ENCODE measurements at regions not wholly inside any gene's neighbourhood (a gene's known extent, or its start where the extent isn't known, plus 50 kb on each side); places are given as distances from the start of the nearest gene placed in this dataset.
"Not testable (repeated sequence)": the region's sequence is repeated elsewhere in the genome, so short reads cannot be mapped to it uniquely, and the experiment has no call there.

- TF ChIP-seq EZH2 (IDR thresholded peaks at IDR 0.05; ENCODE audit: low read length, unreplicated experiment) (no peak), EZH2phosphoT487 (IDR thresholded peaks at IDR 0.05; ENCODE audit: borderline replicate concordance, low read length) (no peak), CTCF (conservative IDR thresholded peaks at IDR 0.05; ENCODE audit: low read depth, low read length) (no peak)
- POLR2A ChIA-PET (ENCODE audit: unreplicated experiment), result no interaction called here
- Histone ChIP-seq H3K79me2 (ENCODE audit: low read length) (no peaks in the 10 kb centered on the region), H3K9me3 (ENCODE audit: low read length) (no peaks in the 10 kb centered on the region), H3K4me1 (ENCODE audit: insufficient read depth, low read length) (no peaks in the 10 kb centered on the region), H3K4me3 (ENCODE audit: low read length) (no peak overlapping the region), H4K20me1 (ENCODE audit: low read length) (no peaks in the 10 kb centered on the region), H3K27ac (ENCODE audit: low read length) (no peak overlapping the region), H3K27me3 (ENCODE audit: low read length) (no peaks in the 10 kb centered on the region), H3K36me3 (ENCODE audit: low read depth, low read length) (no peaks in the 10 kb centered on the region), H3F3A (ENCODE audit: low read length, unreplicated experiment) (no peaks in the 10 kb centered on the region), H3K4me2 (ENCODE audit: low read length) (no peak overlapping the region), H3K9ac (ENCODE audit: low read length) (no peak overlapping the region), H3K9me2 (replicated peaks; ENCODE audit: low read length) (no peaks in the 10 kb centered on the region), H2AFZ (ENCODE audit: low read length) (no peak overlapping the region)
- no peak for DNase-seq
- intact Hi-C loops (cut with micrococcal nuclease), result no loop called here
- no peak for ATAC-seq
- CTCF ChIA-PET, result no interaction called here
- BruUV-seq (replicated peaks), result no TSS peak
Measured at GRCh38 chrX:97898798-97899197, 1015.1 kb downstream of the RPA4 start.

GRCh38 chrX:97907791-97908190 is 1024.1 kb downstream of the RPA4 start:
- intact Hi-C loops (cut with micrococcal nuclease), result no loop called here
- ChIA-PET POLR2A (ENCODE audit: unreplicated experiment) (no interaction called here), CTCF (no interaction called here)
- DNase-seq (no peak), ATAC-seq (no peak)
- no TSS peak for BruUV-seq (replicated peaks)
- Histone ChIP-seq H3K9me3 (ENCODE audit: low read length) (no peaks in the 10 kb centered on the region), H2AFZ (ENCODE audit: low read length) (no peak overlapping the region), H3K79me2 (ENCODE audit: low read length) (no peaks in the 10 kb centered on the region), H4K20me1 (ENCODE audit: low read length) (no peaks in the 10 kb centered on the region), H3K9me2 (replicated peaks; ENCODE audit: low read length) (no peaks in the 10 kb centered on the region), H3K9ac (ENCODE audit: low read length) (no peak overlapping the region), H3K27ac (ENCODE audit: low read length) (no peak overlapping the region), H3K36me3 (ENCODE audit: low read depth, low read length) (no peaks in the 10 kb centered on the region), H3K27me3 (ENCODE audit: low read length) (no peaks in the 10 kb centered on the region), H3K4me2 (ENCODE audit: low read length) (no peak overlapping the region), H3K4me3 (ENCODE audit: low read length) (no peak overlapping the region), H3F3A (ENCODE audit: low read length, unreplicated experiment) (no peaks in the 10 kb centered on the region), H3K4me1 (ENCODE audit: insufficient read depth, low read length) (no peaks in the 10 kb centered on the region)
- TF ChIP-seq CTCF (conservative IDR thresholded peaks at IDR 0.05; ENCODE audit: low read depth, low read length) (no peak), EZH2phosphoT487 (IDR thresholded peaks at IDR 0.05; ENCODE audit: borderline replicate concordance, low read length) (no peak), EZH2 (IDR thresholded peaks at IDR 0.05; ENCODE audit: low read length, unreplicated experiment) (no peak)

GRCh38 chrX:97909245-97909644 is 1025.5 kb downstream of the RPA4 start:
- ChIA-PET POLR2A (ENCODE audit: unreplicated experiment) (no interaction called here), CTCF (no interaction called here)
- H3K9me2 ChIP-seq (replicated peaks; ENCODE audit: low read length), result no peaks in the 10 kb centered on the region
- H3K4me2 ChIP-seq (ENCODE audit: low read length), result no peak overlapping the region
- intact Hi-C loops (cut with micrococcal nuclease), result no loop called here
- no peak for DNase-seq
- H3K4me1 ChIP-seq (ENCODE audit: insufficient read depth, low read length), result no peaks in the 10 kb centered on the region
- no peaks in the 10 kb centered on the region for H3K79me2 ChIP-seq (ENCODE audit: low read length)
- no peaks in the 10 kb centered on the region for H3K36me3 ChIP-seq (ENCODE audit: low read depth, low read length)
- ATAC-seq, result no peak
- TF ChIP-seq EZH2phosphoT487 (IDR thresholded peaks at IDR 0.05; ENCODE audit: borderline replicate concordance, low read length), result no peak
- no peak for TF ChIP-seq CTCF (conservative IDR thresholded peaks at IDR 0.05; ENCODE audit: low read depth, low read length)
- TF ChIP-seq EZH2 (IDR thresholded peaks at IDR 0.05; ENCODE audit: low read length, unreplicated experiment), result no peak
- no peaks in the 10 kb centered on the region for H3K9me3 ChIP-seq (ENCODE audit: low read length)
- BruUV-seq (replicated peaks), result no TSS peak
- H3K9ac ChIP-seq (ENCODE audit: low read length), result no peak overlapping the region
- no peak overlapping the region for H2AFZ ChIP-seq (ENCODE audit: low read length)
- H4K20me1 ChIP-seq (ENCODE audit: low read length), result no peaks in the 10 kb centered on the region
- H3F3A ChIP-seq (ENCODE audit: low read length, unreplicated experiment), result no peaks in the 10 kb centered on the region
- no peak overlapping the region for H3K27ac ChIP-seq (ENCODE audit: low read length)
- no peak overlapping the region for H3K4me3 ChIP-seq (ENCODE audit: low read length)
- H3K27me3 ChIP-seq (ENCODE audit: low read length), result no peaks in the 10 kb centered on the region

- H3K36me3 ChIP-seq (ENCODE audit: low read depth, low read length); H3K9me3 ChIP-seq (ENCODE audit: low read length); CTCF ChIA-PET; BruUV-seq (replicated peaks); H3F3A ChIP-seq (ENCODE audit: low read length, unreplicated experiment); intact Hi-C loops (cut with micrococcal nuclease); H4K20me1 ChIP-seq (ENCODE audit: low read length); H3K4me2 ChIP-seq (ENCODE audit: low read length); H3K27ac ChIP-seq (ENCODE audit: low read length); H3K4me3 ChIP-seq (ENCODE audit: low read length); H2AFZ ChIP-seq (ENCODE audit: low read length); ATAC-seq; DNase-seq; H3K4me1 ChIP-seq (ENCODE audit: insufficient read depth, low read length); H3K79me2 ChIP-seq (ENCODE audit: low read length); H3K27me3 ChIP-seq (ENCODE audit: low read length); POLR2A ChIA-PET (ENCODE audit: unreplicated experiment); H3K9me2 ChIP-seq (replicated peaks; ENCODE audit: low read length); H3K9ac ChIP-seq (ENCODE audit: low read length): not testable (repeated sequence)
Measured at GRCh38 chrX:97915390-97915789, 1031.7 kb downstream of the RPA4 start.

GRCh38 chrX:97921223-97921622 is 1037.5 kb downstream of the RPA4 start:
- H2AFZ ChIP-seq (ENCODE audit: low read length); H3K4me3 ChIP-seq (ENCODE audit: low read length); intact Hi-C loops (cut with micrococcal nuclease); H3K4me2 ChIP-seq (ENCODE audit: low read length); DNase-seq; H3F3A ChIP-seq (ENCODE audit: low read length, unreplicated experiment); H3K9ac ChIP-seq (ENCODE audit: low read length); H3K9me3 ChIP-seq (ENCODE audit: low read length); H3K79me2 ChIP-seq (ENCODE audit: low read length); POLR2A ChIA-PET (ENCODE audit: unreplicated experiment); ATAC-seq; CTCF ChIA-PET; H3K4me1 ChIP-seq (ENCODE audit: insufficient read depth, low read length); H4K20me1 ChIP-seq (ENCODE audit: low read length); BruUV-seq (replicated peaks); H3K27ac ChIP-seq (ENCODE audit: low read length); H3K27me3 ChIP-seq (ENCODE audit: low read length); H3K36me3 ChIP-seq (ENCODE audit: low read depth, low read length); H3K9me2 ChIP-seq (replicated peaks; ENCODE audit: low read length): not testable (repeated sequence)
